Upper lobe of right lung (tissue), 1 donor: ENCODE measurements at regions not wholly inside any gene's neighbourhood (a gene's known extent, or its start where the extent isn't known, plus 50 kb on each side); places are given as distances from the start of the nearest gene placed in this dataset.

Source experiments
- ATAC-seq: fragments of 200-7000 bp; cut with Tn5 transposase; one replicate; pipeline ENCODE4 v1.9.1; 2020; ENCODE audit warnings: mild to moderate bottlenecking, moderate library complexity
- DNase-seq: peaks from one replicate; pipeline ENCODE4 v3.0.0-alpha.2; 2020
- H3K27ac ChIP-seq: fragments of 200-600 bp; one replicate; pipeline ENCODE4 v1.8.0; 2022
- H3K27me3 ChIP-seq: fragments of 200-600 bp; one replicate; pipeline ENCODE4 v1.8.0; 2022; ENCODE audit warnings: mild to moderate bottlenecking
- H3K36me3 ChIP-seq: fragments of 200-600 bp; one replicate; pipeline ENCODE4 v1.8.0; 2022
- H3K4me1 ChIP-seq: fragments of 200-600 bp; one replicate; pipeline ENCODE4 v1.8.0; 2022
- H3K4me3 ChIP-seq: fragments of 200-600 bp; one replicate; pipeline ENCODE4 v1.8.0; 2022; ENCODE audit warnings: mild to moderate bottlenecking
- H3K9me3 ChIP-seq: fragments of 200-600 bp; one replicate; pipeline ENCODE4 v1.8.0; 2022
- CTCF ChIP-seq: fragments of 200-600 bp; IDR thresholded peaks from one replicate; pipeline ENCODE4 v1.8.0; 2022; ENCODE audit warnings: antibody characterized with exemption
- intact Hi-C: fragments of 100-400 bp; cut with DNase I; formaldehyde crosslinking; loops from one replicate; pipeline ENCODE4 v1.11.0; 2022
- donor health status: DM: no; HTN: yes; CAD: no; lungs with severe emphysema.

DNA sequence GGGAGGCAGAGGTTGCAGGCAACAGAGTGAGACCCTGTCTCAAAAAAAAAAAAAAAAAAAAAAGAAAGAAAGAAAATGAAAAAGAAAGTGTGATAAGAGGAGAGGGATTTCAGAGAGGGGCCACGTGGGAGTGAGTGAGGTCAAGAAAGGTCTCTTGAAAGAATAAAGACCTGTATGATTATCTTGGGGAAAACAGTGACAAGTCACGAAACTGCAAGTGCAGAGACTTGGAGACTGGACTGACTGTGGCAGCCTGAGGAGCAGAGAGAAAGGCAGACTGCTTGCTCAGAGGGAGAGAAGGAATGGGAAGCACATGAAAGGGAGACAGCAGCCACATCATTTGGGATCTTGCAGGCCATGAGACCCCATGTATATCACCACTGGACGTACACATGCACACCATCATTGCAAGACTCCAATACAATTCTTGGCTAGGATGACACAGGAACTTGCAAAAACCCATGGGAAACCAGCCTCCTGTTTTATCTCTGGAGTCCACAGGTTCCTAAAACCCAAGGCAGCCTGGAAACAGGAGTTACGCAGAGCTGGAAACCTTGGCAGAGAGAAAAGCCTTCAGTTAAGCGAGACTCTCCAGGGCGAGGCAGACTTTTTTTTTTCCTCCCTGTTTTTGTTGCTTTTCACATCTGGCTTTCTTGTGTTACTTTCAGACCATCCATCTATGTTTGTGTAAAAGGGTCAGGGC lies 207.0 kb upstream of the TBL1X start:
- no peaks in the 10 kb centered on the region for H3K4me1 ChIP-seq
- H3K4me3 ChIP-seq, result no peak overlapping the region

DNA sequence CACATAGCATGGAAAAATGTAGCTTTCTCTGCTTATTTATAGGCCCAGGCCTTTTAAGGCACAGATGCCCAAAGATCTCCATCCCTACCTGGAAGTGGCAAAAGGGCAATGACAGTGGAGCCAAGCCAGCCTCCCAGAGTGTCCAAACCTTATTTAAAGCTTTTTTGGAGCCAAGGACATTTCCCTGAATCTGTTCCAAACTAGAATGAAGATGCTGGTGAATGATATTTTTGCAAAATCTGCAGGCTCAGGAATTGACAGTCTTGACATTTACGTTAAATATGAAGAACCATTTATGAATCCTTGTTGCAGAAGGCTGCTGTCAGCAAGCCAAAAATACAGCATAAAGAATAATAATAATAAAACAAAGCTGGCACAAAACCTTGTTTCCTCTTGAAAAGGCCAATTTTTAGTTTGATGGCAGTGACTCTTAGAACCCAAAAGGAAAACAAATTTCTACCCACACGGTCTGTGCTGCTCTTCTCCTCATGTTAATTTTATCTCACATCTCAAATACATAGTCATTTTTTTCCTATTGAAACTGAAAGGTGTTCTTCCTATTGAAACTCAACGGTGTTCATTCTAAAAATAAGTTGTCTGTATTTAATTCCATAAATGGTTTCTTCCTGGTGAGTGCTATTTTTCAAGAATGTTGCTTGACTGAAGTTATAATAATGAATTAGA lies 206.3 kb upstream of the TBL1X start:
- no peak for DNase-seq
- H3K9me3 ChIP-seq, result no peaks in the 10 kb centered on the region
- intact Hi-C loops, result no loop called here
- no peak overlapping the region for H3K27ac ChIP-seq
- no peaks in the 10 kb centered on the region for H3K4me1 ChIP-seq
- ATAC-seq, result no peak
- H3K36me3 ChIP-seq, result no peaks in the 10 kb centered on the region
- TF ChIP-seq CTCF, result no peak
- no peaks in the 10 kb centered on the region for H3K27me3 ChIP-seq
- no peak overlapping the region for H3K4me3 ChIP-seq

More for the DNA sequence above, 207.0 kb upstream of the TBL1X start:
- H3K9me3 ChIP-seq, result no peaks in the 10 kb centered on the region
- no peak for DNase-seq
- no peaks in the 10 kb centered on the region for H3K27me3 ChIP-seq
- no peak for ATAC-seq
- no peak for TF ChIP-seq CTCF
- H3K36me3 ChIP-seq, result no peaks in the 10 kb centered on the region
- H3K27ac ChIP-seq, result no peak overlapping the region
- intact Hi-C loops, result no loop called here

DNA sequence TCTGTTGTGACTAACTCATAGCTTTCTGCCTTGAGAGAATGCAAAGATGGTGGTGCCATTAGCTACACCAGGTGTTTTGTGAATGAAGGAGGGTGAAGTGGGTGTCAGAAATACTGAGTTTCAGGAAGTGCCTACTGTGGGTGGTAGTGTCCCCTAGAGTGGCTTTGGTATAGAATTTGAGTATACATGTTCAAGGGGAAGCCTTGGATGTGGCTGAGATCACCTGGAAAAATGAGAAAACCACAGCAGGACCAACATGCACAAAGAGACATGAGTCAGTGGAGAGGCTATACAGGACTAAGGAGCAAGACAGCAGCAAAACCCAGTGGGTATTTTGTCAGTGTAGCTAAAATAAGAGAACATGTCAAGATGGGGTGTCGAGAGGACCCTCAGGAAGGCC lies 204.3 kb upstream of the TBL1X start:
- no peak for TF ChIP-seq CTCF
- intact Hi-C loops, result no loop called here
- no peak for ATAC-seq
- no peaks in the 10 kb centered on the region for H3K36me3 ChIP-seq
- H3K27me3 ChIP-seq, result no peaks in the 10 kb centered on the region
- no peak overlapping the region for H3K4me3 ChIP-seq
- DNase-seq, result no peak
- no peak overlapping the region for H3K27ac ChIP-seq
- no peaks in the 10 kb centered on the region for H3K9me3 ChIP-seq
- H3K4me1 ChIP-seq, result no peaks in the 10 kb centered on the region

GRCh38 chrX:9267415-9267814 lies 197.4 kb upstream of the TBL1X start:
- no peak overlapping the region for H3K4me3 ChIP-seq
- no peaks in the 10 kb centered on the region for H3K36me3 ChIP-seq
- H3K27ac ChIP-seq, result no peak overlapping the region
- DNase-seq, result no peak
- no peak for ATAC-seq
- no peaks in the 10 kb centered on the region for H3K27me3 ChIP-seq
- intact Hi-C loops, result no loop called here
- H3K9me3 ChIP-seq, result no peaks in the 10 kb centered on the region
- no peaks in the 10 kb centered on the region for H3K4me1 ChIP-seq
- TF ChIP-seq CTCF, result no peak

GRCh38 chrX:9269134-9269533 lies 195.7 kb upstream of the TBL1X start:
- H3K27ac ChIP-seq, result no peak overlapping the region
- no peaks in the 10 kb centered on the region for H3K9me3 ChIP-seq
- ATAC-seq, result no peak
- H3K4me1 ChIP-seq, result no peaks in the 10 kb centered on the region
- no peaks in the 10 kb centered on the region for H3K36me3 ChIP-seq
- intact Hi-C loops, result no loop called here
- DNase-seq, result no peak
- H3K27me3 ChIP-seq, result no peaks in the 10 kb centered on the region
- H3K4me3 ChIP-seq, result no peak overlapping the region
- no peak for TF ChIP-seq CTCF
